ENCODE measurements at regions not wholly inside any gene's neighbourhood (a gene's known extent, or its start where the extent isn't known, plus 50 kb on each side); places are given as distances from the start of the nearest gene placed in this dataset.
"Not testable (repeated sequence)": the region's sequence is repeated elsewhere in the genome, so short reads cannot be mapped to it uniquely, and the experiment has no call there.

DNA sequence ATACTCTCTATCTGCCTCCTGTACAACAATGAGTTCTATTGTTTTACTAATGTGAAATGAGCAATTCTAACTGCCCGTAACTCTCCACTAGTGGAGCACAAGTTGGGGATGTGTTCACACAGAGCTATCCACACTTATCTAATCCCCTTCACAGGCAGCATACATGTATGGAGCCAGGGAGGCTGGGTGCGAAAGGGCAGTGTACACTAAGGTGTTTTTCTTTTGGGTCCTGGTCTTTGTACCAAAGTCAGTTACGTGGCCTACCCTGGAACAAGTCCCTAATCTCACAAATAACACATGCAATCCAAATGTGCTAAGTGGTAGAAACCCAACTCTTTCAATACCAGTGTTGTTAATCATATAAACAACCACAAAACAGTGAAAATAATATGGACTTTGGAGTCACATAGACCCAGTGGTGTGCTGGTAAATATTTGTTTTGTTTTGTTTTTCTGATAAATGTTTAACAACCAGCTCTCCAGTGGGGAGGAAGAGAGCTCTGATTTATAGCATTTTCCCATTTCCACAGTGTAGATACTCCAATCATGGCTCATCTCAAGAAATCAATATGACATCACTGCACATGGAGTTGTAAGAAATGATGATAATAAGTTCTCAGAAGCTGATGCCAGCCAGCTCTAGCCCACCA is 319.9 kb upstream of the DUSP10 start:
- H3K4me3 ChIP-seq (ENCODE audit: control insufficient read depth, low read depth, low read length), result no peak overlapping the region
- no peak for DNase-seq (ENCODE audit: low read depth)
- no peak for TF ChIP-seq CTCF (IDR thresholded peaks at IDR 0.05; ENCODE audit: control insufficient read depth, insufficient read depth, low read depth, low read length, missing control alignments)

- TF ChIP-seq CTCF (IDR thresholded peaks at IDR 0.05; ENCODE audit: control insufficient read depth, insufficient read depth, low read depth, low read length, missing control alignments), result no peak
- no peak for DNase-seq (ENCODE audit: low read depth)
- no peak overlapping the region for H3K4me3 ChIP-seq (ENCODE audit: control insufficient read depth, low read depth, low read length)
These were observed 318.5 kb upstream of the DUSP10 start for GRCh38 chr1:222060210-222060916.

DNA sequence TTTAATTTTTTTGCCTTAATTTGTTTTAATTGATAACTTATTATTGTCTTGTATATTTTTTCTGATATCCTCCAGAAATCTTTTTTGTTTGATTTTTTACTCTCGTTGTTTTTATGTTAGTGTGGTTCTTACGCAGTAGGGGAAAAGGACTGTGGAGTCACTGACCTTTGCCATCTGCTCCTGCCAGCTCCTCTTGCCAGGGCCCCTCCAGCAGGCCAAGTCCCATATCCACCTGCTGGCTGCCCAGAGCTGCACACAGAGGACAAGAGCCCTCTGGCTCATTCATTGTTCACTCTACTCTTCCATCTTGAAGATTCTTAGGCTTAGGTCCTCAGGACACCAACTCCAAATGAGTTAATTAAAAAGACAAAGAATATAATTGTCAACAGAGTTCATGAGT is 316.4 kb upstream of the DUSP10 start:
- DNase-seq (ENCODE audit: low read depth), result no peak
- TF ChIP-seq CTCF (IDR thresholded peaks at IDR 0.05; ENCODE audit: control insufficient read depth, insufficient read depth, low read depth, low read length, missing control alignments), result no peak
- no peak overlapping the region for H3K4me3 ChIP-seq (ENCODE audit: control insufficient read depth, low read depth, low read length)

- DNase-seq (ENCODE audit: low read depth), result no peak
- no peak overlapping the region for H3K4me3 ChIP-seq (ENCODE audit: control insufficient read depth, low read depth, low read length)
- TF ChIP-seq CTCF (IDR thresholded peaks at IDR 0.05; ENCODE audit: control insufficient read depth, insufficient read depth, low read depth, low read length, missing control alignments), result no peak
These were observed 315.3 kb upstream of the DUSP10 start for GRCh38 chr1:222057162-222057561.

- no peak for TF ChIP-seq CTCF (IDR thresholded peaks at IDR 0.05; ENCODE audit: control insufficient read depth, insufficient read depth, low read depth, low read length, missing control alignments)
- DNase-seq (ENCODE audit: low read depth), result no peak
- H3K4me3 ChIP-seq (ENCODE audit: control insufficient read depth, low read depth, low read length), result no peak overlapping the region
These were observed 312.5 kb upstream of the DUSP10 start for GRCh38 chr1:222054416-222054815.

- no peak for DNase-seq (ENCODE audit: low read depth)
- no peak overlapping the region for H3K4me3 ChIP-seq (ENCODE audit: control insufficient read depth, low read depth, low read length)
- no peak for TF ChIP-seq CTCF (IDR thresholded peaks at IDR 0.05; ENCODE audit: control insufficient read depth, insufficient read depth, low read depth, low read length, missing control alignments)
These were observed 312.0 kb upstream of the DUSP10 start for GRCh38 chr1:222053790-222054294.

- DNase-seq (ENCODE audit: low read depth); H3K4me3 ChIP-seq (ENCODE audit: control insufficient read depth, low read depth, low read length): not testable (repeated sequence)
These were observed 309.4 kb upstream of the DUSP10 start for GRCh38 chr1:222051311-222051710.

GRCh38 chr1:222049661-222050060 is 307.8 kb upstream of the DUSP10 start:
- H3K4me3 ChIP-seq (ENCODE audit: control insufficient read depth, low read depth, low read length); DNase-seq (ENCODE audit: low read depth): not testable (repeated sequence)

Measured in AG09309 (cell line).